AG04450 (cell line): ENCODE measurements at regions not wholly inside any gene's neighbourhood (a gene's known extent, or its start where the extent isn't known, plus 50 kb on each side); places are given as distances from the start of the nearest gene placed in this dataset.
"Not testable (repeated sequence)": the region's sequence is repeated elsewhere in the genome, so short reads cannot be mapped to it uniquely, and the experiment has no call there.

Experiments
- CTCF ChIA-PET: fragments of 300-600, 350-600 bp; formaldehyde crosslinking; extraction: SDS; loops from one replicate; lab custom pipeline; 2022; ENCODE audit warnings: antibody characterized with exemption, inconsistent platforms; lab: Charles Lee
- POLR2A ChIA-PET: fragments of 350-600 bp; formaldehyde crosslinking; extraction: SDS; loops from one replicate; lab custom pipeline; 2021; ENCODE audit warnings: antibody characterized with exemption, inconsistent platforms; lab: Yijun Ruan, JAX
- DNase-seq: peaks from one replicate; pipeline ENCODE4 v3.0.0-alpha.2; 2011; ENCODE audit warnings: low read depth, low spot score
- H3K27ac ChIP-seq: one replicate; pipeline ENCODE4 v1.5.1; 2012; ENCODE audit warnings: low read depth, low read length, control low read depth
- H3K27me3 ChIP-seq: one replicate; pipeline ENCODE4 v1.6.0; 2012; ENCODE audit warnings: low read length; ENCODE audit not compliant: control insufficient read depth, insufficient read depth
- H3K4me3 ChIP-seq: 2 replicates; pipeline ENCODE4 v1.5.1; 2011; ENCODE audit warnings: mild to moderate bottlenecking, low read depth, low read length, control low read depth
- H3K9me3 ChIP-seq: 2 replicates; pipeline ENCODE4 v1.5.1; 2012; ENCODE audit warnings: low read length; ENCODE audit not compliant: control insufficient read depth, insufficient read depth
- CTCF ChIP-seq: IDR thresholded peaks from 2 replicates; pipeline ENCODE4 v1.5.1; 2011; ENCODE audit warnings: low read depth, low read length, control low read depth, inconsistent platforms

- H3K4me3 ChIP-seq: no peak overlapping the region
- no peak for DNase-seq
- H3K9me3 ChIP-seq: peaks cover 6% of the 10 kb centered on the region; the same call in 1 of the 2 replicates
- TF ChIP-seq CTCF: no peak
- POLR2A ChIA-PET: no interaction called here
- no peaks in the 10 kb centered on the region for H3K27me3 ChIP-seq
- no peak overlapping the region for H3K27ac ChIP-seq
- CTCF ChIA-PET: no interaction called here
Measured at GRCh38 chr6:835476-836160, 142.7 kb upstream of the EXOC2 start.

- ChIA-PET POLR2A (no interaction called here), CTCF (no interaction called here)
- Histone ChIP-seq H3K27ac (no peak overlapping the region), H3K4me3 (no peak overlapping the region), H3K27me3 (no peaks in the 10 kb centered on the region), H3K9me3 (peaks cover 6% of the 10 kb centered on the region; the same call in 1 of the 2 replicates)
- TF ChIP-seq CTCF: no peak
- DNase-seq: no peak
Measured at GRCh38 chr6:834866-835265, 141.9 kb upstream of the EXOC2 start.

GRCh38 chr6:834190-834589, 141.3 kb upstream of the EXOC2 start:
- Histone ChIP-seq H3K9me3 (peaks cover 6% of the 10 kb centered on the region; the same call in 1 of the 2 replicates), H3K4me3 (no peak overlapping the region), H3K27me3 (no peaks in the 10 kb centered on the region), H3K27ac (no peak overlapping the region)
- ChIA-PET CTCF (no interaction called here), POLR2A (no interaction called here)
- DNase-seq: no peak
- TF ChIP-seq CTCF: no peak

- H3K9me3 ChIP-seq, CTCF ChIA-PET, H3K4me3 ChIP-seq, H3K27ac ChIP-seq, POLR2A ChIA-PET, DNase-seq, H3K27me3 ChIP-seq: not testable (repeated sequence)
Measured at GRCh38 chr6:832804-833203, 139.9 kb upstream of the EXOC2 start.

GRCh38 chr6:830667-831327, 137.9 kb upstream of the EXOC2 start:
- Histone ChIP-seq H3K4me3 (no peak overlapping the region), H3K27me3 (no peaks in the 10 kb centered on the region), H3K27ac (no peak overlapping the region), H3K9me3 (peaks cover 6% of the 10 kb centered on the region; the same call in 1 of the 2 replicates)
- CTCF ChIA-PET: no interaction called here
- no peak for TF ChIP-seq CTCF
- no peak for DNase-seq
- POLR2A ChIA-PET: no interaction called here
